ENCODE measurements at regions not wholly inside any gene's neighbourhood (a gene's known extent, or its start where the extent isn't known, plus 50 kb on each side); places are given as distances from the start of the nearest gene placed in this dataset.

- Histone ChIP-seq H3K9ac (ENCODE audit: insufficient read depth, low read depth, low read length) (no peak overlapping the region), H3K27ac (ENCODE audit: extremely low read length, insufficient read depth, low read length) (no peak overlapping the region), H2AFZ (ENCODE audit: low read length) (no peak overlapping the region), H3K27me3 (ENCODE audit: control insufficient read depth in 1 of 2, insufficient read depth in 2 of 2, low read length in 2 of 2) (no peaks in the 10 kb centered on the region), H3K79me2 (ENCODE audit: insufficient read depth, low read length) (no peaks in the 10 kb centered on the region), H3K36me3 (replicated peaks in 1 of 2; ENCODE audit: control insufficient read depth in 1 of 2, insufficient read depth in 2 of 2, low read length in 2 of 2) (no peaks in the 10 kb centered on the region), H3K4me2 (ENCODE audit: low read depth, low read length) (no peak overlapping the region), H3K4me1 (ENCODE audit: insufficient read depth, low read length) (no peaks in the 10 kb centered on the region), H4K20me1 (ENCODE audit: insufficient read depth, low read length) (no peaks in the 10 kb centered on the region), H3K9me3 (ENCODE audit: low read length) (no peaks in the 10 kb centered on the region), H3K4me3 (replicated peaks in 1 of 3; ENCODE audit: insufficient read depth in 1 of 3, low read depth in 2 of 3, low read length in 3 of 3) (no peak overlapping the region)
- under 1% methylated on average over 3 of the region's 3 CpGs for WGBS (ENCODE audit: low lambda C conversion rate)
- DNase-seq (ENCODE audit: low spot score): no peak
- POLR2A ChIA-PET: no interaction called here
- CTCF ChIA-PET (ENCODE audit: low intra/inter-chr PET ratio, low total read pairs): no interaction called here
- in situ Hi-C loops (cut with HindIII; ENCODE audit: extremely low pct_ligation_motif_present, low pct_unique_long_range_greater_than_20kb): no loop called here
- no peak for ATAC-seq
- BruUV-seq (replicated peaks): no TSS peak
- intact Hi-C loops (cut with micrococcal nuclease; ENCODE audit: unreplicated experiment): no loop called here
- no peak for TF ChIP-seq ZNF20 (CRISPR knock-in tag; IDR thresholded peaks at IDR 0.05)
- TF ChIP-seq NFKBIZ (CRISPR knock-in tag; IDR thresholded peaks at IDR 0.05): no peak
- no peak for TF ChIP-seq SALL2 (CRISPR knock-in tag; IDR thresholded peaks at IDR 0.05)
- TF ChIP-seq DR1 (CRISPR knock-in tag; IDR thresholded peaks at IDR 0.05): no peak
- no peak for TF ChIP-seq EEA1 (CRISPR knock-in tag; IDR thresholded peaks at IDR 0.05; ENCODE audit: borderline replicate concordance)
- TF ChIP-seq ETS1 (CRISPR knock-in tag; IDR thresholded peaks at IDR 0.05): no peak
- no peak for TF ChIP-seq ONECUT2 (CRISPR knock-in tag; IDR thresholded peaks at IDR 0.05)
- no peak for TF ChIP-seq GFI1 (CRISPR knock-in tag; IDR thresholded peaks at IDR 0.05; ENCODE audit: borderline replicate concordance)
- no peak for TF ChIP-seq MLLT10 (CRISPR knock-in tag; IDR thresholded peaks at IDR 0.05)
- no peak for TF ChIP-seq SOX5 (CRISPR knock-in tag; IDR thresholded peaks at IDR 0.05; ENCODE audit: borderline replicate concordance)
- FAIRE-seq: no peak
Measured at GRCh38 chr9:7961076-7961475, 161.5 kb upstream of the DMAC1 start.
